ENCODE measurements at regions not wholly inside any gene's neighbourhood (a gene's known extent, or its start where the extent isn't known, plus 50 kb on each side); places are given as distances from the start of the nearest gene placed in this dataset.
"Not testable (repeated sequence)": the region's sequence is repeated elsewhere in the genome, so short reads cannot be mapped to it uniquely, and the experiment has no call there.

DNA sequence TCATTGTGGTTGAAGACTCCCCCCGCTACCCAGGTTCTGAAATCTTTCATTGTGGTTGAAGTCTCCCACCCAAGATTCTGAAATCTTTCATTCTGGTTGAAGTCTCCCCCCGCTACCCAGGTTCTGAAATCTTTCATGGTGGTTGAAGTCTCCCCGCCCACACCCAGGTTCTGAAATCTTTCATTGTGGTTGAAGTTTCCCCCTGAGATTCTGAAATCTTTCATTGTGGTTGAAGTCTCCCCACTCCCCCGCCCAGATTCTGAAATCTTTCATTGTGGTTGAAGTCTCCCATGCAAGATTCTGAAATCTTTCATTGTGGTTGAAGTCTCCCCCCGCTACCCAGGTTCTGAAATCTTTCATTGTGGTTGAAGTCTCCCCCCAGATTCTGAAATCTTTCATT is 916.0 kb downstream of the BRD1 start:
- not testable (repeated sequence) for DNase-seq (ENCODE audit: low spot score)

DNA sequence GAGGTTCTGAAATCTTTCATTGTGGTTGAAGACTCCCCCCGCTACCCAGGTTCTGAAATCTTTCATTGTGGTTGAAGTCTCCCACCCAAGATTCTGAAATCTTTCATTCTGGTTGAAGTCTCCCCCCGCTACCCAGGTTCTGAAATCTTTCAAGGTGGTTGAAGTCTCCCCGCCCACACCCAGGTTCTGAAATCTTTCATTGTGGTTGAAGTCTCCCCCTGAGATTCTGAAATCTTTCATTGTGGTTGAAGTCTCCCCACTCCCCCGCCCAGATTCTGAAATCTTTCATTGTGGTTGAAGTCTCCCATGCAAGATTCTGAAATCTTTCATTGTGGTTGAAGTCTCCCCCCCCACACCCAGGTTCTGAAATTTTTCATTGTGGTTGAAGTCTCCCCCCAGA is 916.6 kb downstream of the BRD1 start:
- not testable (repeated sequence) for DNase-seq (ENCODE audit: low spot score)

GRCh38 chr22:48908547-48908946 is 919.1 kb downstream of the BRD1 start:
- no peak for DNase-seq (ENCODE audit: low spot score)

DNA sequence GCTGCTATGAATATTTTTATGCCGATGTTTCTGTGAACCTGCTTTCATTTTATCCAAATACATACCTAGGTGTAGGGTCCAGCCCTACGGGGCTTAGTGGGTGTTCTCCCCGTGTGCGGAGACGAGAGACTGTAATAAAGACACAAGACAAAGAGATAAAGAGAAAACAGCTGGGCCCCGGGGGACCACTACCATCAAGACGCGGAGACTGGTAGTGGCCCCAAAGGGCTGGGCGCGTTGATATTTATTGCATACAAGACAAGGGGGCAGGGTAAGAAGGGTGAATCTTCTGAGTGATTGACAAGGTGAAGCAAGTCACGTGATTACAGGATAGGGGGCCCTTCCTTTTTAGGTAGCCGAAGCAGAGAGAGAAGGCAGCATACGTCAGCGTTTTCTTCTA is 920.1 kb downstream of the BRD1 start:
- DNase-seq (ENCODE audit: low spot score) = no peak

- DNase-seq (ENCODE audit: low spot score) = no peak
Observed at GRCh38 chr22:48906216-48906835, 921.3 kb downstream of the BRD1 start.

- DNase-seq (ENCODE audit: low spot score) = no peak
Observed at GRCh38 chr22:48905206-48905975, 922.3 kb downstream of the BRD1 start.

GRCh38 chr22:48902983-48903650 is 924.6 kb downstream of the BRD1 start:
- DNase-seq (ENCODE audit: low spot score) = no peak

GRCh38 chr22:48902001-48902869 is 925.4 kb downstream of the BRD1 start:
- no peak for DNase-seq (ENCODE audit: low spot score)

GRCh38 chr22:48901324-48901723 is 926.3 kb downstream of the BRD1 start:
- no peak for DNase-seq (ENCODE audit: low spot score)

GRCh38 chr22:48900626-48901025 is 927.0 kb downstream of the BRD1 start:
- no peak for DNase-seq (ENCODE audit: low spot score)

GRCh38 chr22:48900327-48900597 is 927.4 kb downstream of the BRD1 start:
- DNase-seq (ENCODE audit: low spot score) = no peak

- DNase-seq (ENCODE audit: low spot score) = no peak
Observed at GRCh38 chr22:48899523-48900326, 927.9 kb downstream of the BRD1 start.

GRCh38 chr22:48898524-48899250 is 929.0 kb downstream of the BRD1 start:
- DNase-seq (ENCODE audit: low spot score) = no peak

GRCh38 chr22:48897645-48898370 is 929.9 kb downstream of the BRD1 start:
- no peak for DNase-seq (ENCODE audit: low spot score)

DNA sequence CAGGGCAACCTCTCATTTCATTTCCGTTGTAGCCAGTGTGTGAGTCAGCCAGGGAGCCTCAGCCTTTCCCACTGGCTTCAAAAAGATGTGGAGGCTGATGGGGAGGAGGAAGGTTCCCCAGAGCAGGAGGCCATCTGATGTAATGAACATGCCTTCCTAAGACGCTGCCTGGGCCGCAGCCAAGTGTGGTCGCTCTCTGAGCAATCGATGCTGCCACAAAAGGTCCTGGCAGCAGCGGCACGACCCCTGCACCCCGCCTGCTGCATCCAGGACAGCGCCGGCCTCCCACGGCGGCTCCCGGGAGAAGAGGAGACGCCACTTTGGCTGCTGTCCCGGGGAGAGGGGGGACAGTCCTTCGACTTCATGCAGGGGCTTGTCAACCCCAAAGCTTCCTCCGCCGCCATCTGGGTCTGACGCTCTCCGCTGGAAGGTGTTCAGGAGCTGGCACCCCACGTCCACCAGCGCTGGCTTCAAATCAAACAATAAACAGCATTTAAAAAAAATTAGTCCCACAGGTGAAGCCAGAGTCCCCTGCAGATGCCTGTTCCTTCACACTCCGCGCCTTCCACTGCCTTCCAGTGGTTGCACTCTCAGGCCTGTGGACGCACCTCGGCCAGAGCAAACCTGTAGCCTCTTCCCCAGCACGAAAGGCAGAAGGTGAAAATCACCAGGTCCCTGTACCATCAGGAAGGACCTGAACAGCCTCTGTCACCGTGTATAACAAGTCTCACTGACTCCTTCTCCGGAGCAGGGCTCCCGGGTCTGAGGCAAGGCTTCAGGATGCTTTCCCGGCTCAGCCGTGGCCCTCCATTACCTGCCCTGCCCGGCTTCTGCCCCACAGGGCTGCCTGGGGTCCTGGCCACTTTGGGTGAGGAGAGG is 930.7 kb downstream of the BRD1 start:
- DNase-seq (ENCODE audit: low spot score) = no peak

DNA sequence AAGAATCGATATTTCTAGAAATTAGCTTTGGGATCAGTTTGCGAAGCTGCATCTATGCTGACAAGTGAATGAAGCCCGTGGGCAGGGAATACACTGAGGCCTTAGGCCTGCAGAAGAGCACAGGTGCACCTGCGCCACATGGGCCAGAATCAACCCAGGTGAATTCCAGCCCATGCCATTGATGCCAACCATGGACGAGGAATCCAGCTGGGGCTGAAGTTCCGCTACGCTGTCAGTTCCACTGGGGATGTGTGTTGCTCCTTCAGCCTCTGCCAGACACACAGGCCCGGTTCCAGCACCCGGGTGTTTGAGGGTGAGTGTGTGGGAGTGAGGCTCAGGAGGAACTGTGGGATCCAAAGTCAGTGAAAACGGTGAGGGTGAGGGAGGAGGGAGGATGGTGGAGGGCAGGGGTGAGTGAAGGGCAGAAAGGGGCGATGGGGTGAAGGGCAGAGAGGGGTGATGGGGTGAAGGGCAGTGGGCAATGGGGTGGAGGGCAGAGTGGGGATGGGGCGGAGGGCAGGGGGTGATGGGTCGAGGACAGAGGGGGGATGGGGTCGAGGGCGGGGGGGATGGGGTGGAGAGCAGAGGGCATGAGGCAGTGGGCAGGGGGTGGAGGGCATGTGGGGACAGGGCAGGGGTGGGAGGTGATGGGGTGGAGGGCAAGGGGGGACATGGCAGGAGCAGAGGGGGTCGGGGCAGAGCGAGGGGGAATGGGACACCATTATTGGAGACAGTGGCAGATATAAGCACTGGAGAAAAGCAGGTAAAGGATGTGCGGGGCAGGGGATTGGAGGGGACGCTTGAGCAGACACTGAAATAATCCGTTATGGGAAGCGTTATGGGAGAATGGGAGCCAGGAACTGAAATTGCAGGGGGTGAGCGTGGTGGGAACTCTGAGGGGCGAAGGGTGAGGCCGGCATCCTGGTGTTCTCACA is 931.6 kb downstream of the BRD1 start:
- no peak for DNase-seq (ENCODE audit: low spot score)

GRCh38 chr22:48895336-48895735 is 932.3 kb downstream of the BRD1 start:
- no peak for DNase-seq (ENCODE audit: low spot score)

- no peak for DNase-seq (ENCODE audit: low spot score)
Observed at GRCh38 chr22:48894804-48895250, 932.8 kb downstream of the BRD1 start.
